H9 (cell line): ENCODE measurements at regions not wholly inside any gene's neighbourhood (a gene's known extent, or its start where the extent isn't known, plus 50 kb on each side); places are given as distances from the start of the nearest gene placed in this dataset.

Source experiments
- DNase-seq: peaks from one replicate; pipeline ENCODE4 v3.0.0-alpha.2; 2017
- H2AFZ ChIP-seq: one replicate; pipeline ENCODE4 v1.6.1; 2013; ENCODE audit warnings: mild to moderate bottlenecking, low read length, control low read depth, moderate library complexity
- H2AK5ac ChIP-seq: 2 replicates; pipeline ENCODE4 v1.6.1; 2013; ENCODE audit warnings: low read length, control low read depth, mixed read lengths; ENCODE audit not compliant: insufficient read length
- H2BK120ac ChIP-seq: one replicate; pipeline ENCODE4 v1.6.1; 2013; ENCODE audit warnings: low read depth, mild to moderate bottlenecking, low read length, control low read depth, inconsistent platforms; ENCODE audit not compliant: poor library complexity, severe bottlenecking
- H2BK12ac ChIP-seq: 2 replicates; pipeline ENCODE4 v1.6.1; 2013; ENCODE audit warnings: low read length, control low read depth, mixed read lengths, low read depth; ENCODE audit not compliant: insufficient read length
- H2BK15ac ChIP-seq: 2 replicates; pipeline ENCODE4 v1.6.1; 2013; ENCODE audit warnings: low read depth, low read length, control low read depth
- H2BK20ac ChIP-seq: one replicate; pipeline ENCODE4 v1.6.1; 2013; ENCODE audit warnings: low read depth, mild to moderate bottlenecking, low read length, control low read depth, inconsistent platforms; ENCODE audit not compliant: poor library complexity, severe bottlenecking
- H2BK5ac ChIP-seq: 2 replicates; pipeline ENCODE4 v1.6.1; 2013; ENCODE audit warnings: low read length, control low read depth, mixed read lengths; ENCODE audit not compliant: insufficient read length
- H3K14ac ChIP-seq: 2 replicates; pipeline ENCODE4 v1.6.1; 2013; ENCODE audit warnings: low read length, control low read depth; ENCODE audit not compliant: insufficient read depth
- H3K18ac ChIP-seq: 2 replicates; pipeline ENCODE4 v1.6.1; 2013; ENCODE audit warnings: low read depth, mild to moderate bottlenecking, mixed read lengths, low read length, control low read depth; ENCODE audit not compliant: insufficient read length
- H3K23ac ChIP-seq: 2 replicates; pipeline ENCODE4 v1.6.1; 2013; ENCODE audit warnings: low read length, control low read depth, mixed read lengths, low read depth; ENCODE audit not compliant: insufficient read length
- H3K23me2 ChIP-seq: 2 replicates; pipeline ENCODE4 v1.6.1; 2013; ENCODE audit warnings: low read depth, mild to moderate bottlenecking, mixed read lengths, low read length, control low read depth; ENCODE audit not compliant: insufficient read length, poor library complexity, severe bottlenecking
- H3K27ac ChIP-seq: 2 replicates; pipeline ENCODE4 v1.5.1; 2013; ENCODE audit warnings: low read length, control low read depth, mixed read lengths, low read depth; ENCODE audit not compliant: insufficient read length
- H3K27me3 ChIP-seq: 2 replicates; pipeline ENCODE4 v1.6.1; 2013; ENCODE audit warnings: low read length, control low read depth, inconsistent platforms; ENCODE audit not compliant: insufficient read depth
- H3K4ac ChIP-seq: 2 replicates; pipeline ENCODE4 v1.6.1; 2013; ENCODE audit warnings: low read depth, mild to moderate bottlenecking, control low read depth, inconsistent platforms, low read length, moderate library complexity
- H3K4me1 ChIP-seq: 2 replicates; pipeline ENCODE4 v1.6.1; 2013; ENCODE audit warnings: low read length, control low read depth, inconsistent platforms; ENCODE audit not compliant: insufficient read depth
- H3K4me2 ChIP-seq: 2 replicates; pipeline ENCODE4 v1.6.1; 2013; ENCODE audit warnings: low read length, control low read depth, mixed read lengths; ENCODE audit not compliant: insufficient read length, insufficient read depth
- H3K56ac ChIP-seq: 2 replicates; pipeline ENCODE4 v1.6.1; 2013; ENCODE audit warnings: low read depth, mild to moderate bottlenecking, mixed read lengths, low read length, control low read depth; ENCODE audit not compliant: insufficient read length
- H3K79me1 ChIP-seq: 2 replicates; pipeline ENCODE4 v1.6.1; 2013; ENCODE audit warnings: low read depth, mild to moderate bottlenecking, moderate library complexity, low read length, control low read depth, inconsistent platforms; ENCODE audit not compliant: insufficient read depth, poor library complexity, severe bottlenecking
- H3K79me2 ChIP-seq: 2 replicates; pipeline ENCODE4 v1.6.1; 2013; ENCODE audit warnings: low read length, control low read depth, inconsistent platforms; ENCODE audit not compliant: insufficient read depth
- H3K9ac ChIP-seq: 2 replicates; pipeline ENCODE4 v1.6.1; 2013; ENCODE audit warnings: low read length, control low read depth, mixed read lengths; ENCODE audit not compliant: insufficient read length; ENCODE audit errors: extremely low read depth
- H3K9me3 ChIP-seq: one replicate; pipeline ENCODE4 v1.6.1; 2013; ENCODE audit warnings: low read depth, low read length, inconsistent platforms; ENCODE audit not compliant: control insufficient read depth
- H3T11ph ChIP-seq: one replicate; pipeline ENCODE4 v1.6.1; 2013; ENCODE audit warnings: mild to moderate bottlenecking, low read length, control low read depth, inconsistent platforms
- H4K20me1 ChIP-seq: one replicate; pipeline ENCODE4 v1.6.1; 2013; ENCODE audit not compliant: control insufficient read depth, insufficient read length, insufficient read depth
- H4K5ac ChIP-seq: 2 replicates; pipeline ENCODE4 v1.6.1; 2013; ENCODE audit warnings: low read depth, mild to moderate bottlenecking, mixed read lengths, low read length, control low read depth; ENCODE audit not compliant: insufficient read length
- H4K8ac ChIP-seq: replicated peaks from 2 replicates; pipeline ENCODE4 v1.6.1; 2013; ENCODE audit warnings: low read length, control low read depth, mixed read lengths, low read depth; ENCODE audit not compliant: insufficient read length
- H4K91ac ChIP-seq: 2 replicates; pipeline ENCODE4 v1.6.1; 2013; ENCODE audit warnings: low read depth, mild to moderate bottlenecking, moderate library complexity, mixed read lengths, low read length, control low read depth; ENCODE audit not compliant: insufficient read length
- H3K27ac Mint-ChIP-seq, 3 experiments: 2 replicates in 2 of 3; 3 replicates in 1 of 3; pipeline ENCODE4 v1.8.0; 2020 to 2021; ENCODE audit warnings: mixed read lengths in 3 of 3, mild to moderate bottlenecking in 1 of 3, moderate library complexity in 1 of 3
- H3K27me3 Mint-ChIP-seq: 2 replicates; pipeline ENCODE4 v1.8.0; 2021; ENCODE audit warnings: low read depth, mild to moderate bottlenecking, moderate library complexity, mixed read lengths
- H3K36me3 Mint-ChIP-seq, 3 experiments: 2 replicates in 2 of 3; 3 replicates in 1 of 3; pipeline ENCODE4 v1.8.0; 2020 to 2021; ENCODE audit warnings: low read depth in 3 of 3, mixed read lengths in 3 of 3; ENCODE audit not compliant: insufficient read depth in 1 of 3
- H3K4me1 Mint-ChIP-seq, 2 experiments: 2 replicates each; pipeline ENCODE4 v1.8.0; 2020; ENCODE audit warnings: mixed read lengths in 2 of 2
- H3K4me3 Mint-ChIP-seq, 2 experiments: 2 replicates in 1 of 2; 3 replicates in 1 of 2; pipeline ENCODE4 v1.8.0; 2020 to 2021; ENCODE audit warnings: mild to moderate bottlenecking in 2 of 2, mixed read lengths in 2 of 2, moderate library complexity in 1 of 2
- H3K9me3 Mint-ChIP-seq, 2 experiments: 2 replicates in 1 of 2; 3 replicates in 1 of 2; pipeline ENCODE4 v1.8.0; 2020; ENCODE audit warnings: mild to moderate bottlenecking in 2 of 2, mixed read lengths in 2 of 2, moderate library complexity in 1 of 2
- WGBS: extraction: QIAGEN DNeasy Blood & Tissue Kit; methylation state at CpG from one replicate; pipeline ENCODE4 v1.1.7; 2013; ENCODE audit warnings: missing lambda C conversion rate, low lambda C conversion rate, mixed read lengths; ENCODE audit not compliant: insufficient read length; ENCODE audit errors: extremely low coverage; 5-methylcytosine and 5-hydroxymethylcytosine counted together
- TF ChIP-seq, protein P1 (sequence below): fragments of 200-600 bp; sonication (generic); conservative IDR thresholded peaks from 3 replicates; pipeline ENCODE4 v1.8.0; 2021; ENCODE audit warnings: antibody characterized with exemption, mild to moderate bottlenecking

DNA sequence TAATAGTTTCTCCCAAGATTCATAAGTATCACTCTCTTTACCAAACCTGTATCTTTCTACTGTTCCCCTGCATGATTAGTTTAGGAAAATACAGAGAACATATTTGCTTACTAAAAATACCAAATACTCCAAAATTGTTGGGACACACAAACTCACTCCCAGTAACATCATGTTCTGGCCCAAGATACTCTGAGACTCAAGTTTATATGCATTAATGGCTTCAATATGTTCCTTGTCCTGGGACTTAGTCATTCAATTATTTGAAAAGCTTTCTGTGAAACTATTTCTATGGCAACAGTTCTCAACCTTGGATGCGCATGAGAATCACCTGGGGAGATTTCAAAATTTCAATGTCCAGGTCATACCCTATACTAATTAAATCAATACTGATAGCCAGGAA, 138.9 kb upstream of the PTCHD1 start:
- Mint-ChIP-seq H3K27ac (no peak overlapping the region; a peak in 1 of 7 replicates), H3K27me3 (no peaks in the 10 kb centered on the region), H3K4me1 (peaks cover 3 to 4% of the 10 kb centered on the region in 2 experiments; a peak in 1 of 4 replicates), H3K36me3 (peaks cover 0 to 4% (median 0%) of the 10 kb centered on the region in 3 experiments; a peak in 2 of 7 replicates), H3K4me3 (no peak overlapping the region), H3K9me3 (peaks cover 9 to 27% of the 10 kb centered on the region in 2 experiments; a peak in 4 of 5 replicates)
- Histone ChIP-seq H3K4me1 (no peaks in the 10 kb centered on the region), H3K27me3 (no peaks in the 10 kb centered on the region), H3K79me1 (no peaks in the 10 kb centered on the region), H2AFZ (no peak overlapping the region), H2BK15ac (no peak overlapping the region), H4K8ac (no peak overlapping the region), H3K4me2 (no peak overlapping the region), H3K23me2 (no peaks in the 10 kb centered on the region), H3K79me2 (no peaks in the 10 kb centered on the region), H2BK20ac (no peak overlapping the region), H2BK5ac (no peak overlapping the region), H3K9me3 (no peaks in the 10 kb centered on the region), H2AK5ac (no peak overlapping the region), H3K14ac (no peak overlapping the region), H4K91ac (no peak overlapping the region), H4K20me1 (no peaks in the 10 kb centered on the region), H3K9ac (no peak overlapping the region), H3K56ac (no peak overlapping the region), H2BK120ac (no peak overlapping the region), H4K5ac (no peak overlapping the region), H3K27ac (no peak overlapping the region), H3K4ac (no peak overlapping the region), H2BK12ac (no peak overlapping the region), H3K23ac (no peak overlapping the region), H3K18ac (no peak overlapping the region), H3T11ph (no peak overlapping the region)
- no peak for DNase-seq
- TF ChIP-seq, protein P1, sequence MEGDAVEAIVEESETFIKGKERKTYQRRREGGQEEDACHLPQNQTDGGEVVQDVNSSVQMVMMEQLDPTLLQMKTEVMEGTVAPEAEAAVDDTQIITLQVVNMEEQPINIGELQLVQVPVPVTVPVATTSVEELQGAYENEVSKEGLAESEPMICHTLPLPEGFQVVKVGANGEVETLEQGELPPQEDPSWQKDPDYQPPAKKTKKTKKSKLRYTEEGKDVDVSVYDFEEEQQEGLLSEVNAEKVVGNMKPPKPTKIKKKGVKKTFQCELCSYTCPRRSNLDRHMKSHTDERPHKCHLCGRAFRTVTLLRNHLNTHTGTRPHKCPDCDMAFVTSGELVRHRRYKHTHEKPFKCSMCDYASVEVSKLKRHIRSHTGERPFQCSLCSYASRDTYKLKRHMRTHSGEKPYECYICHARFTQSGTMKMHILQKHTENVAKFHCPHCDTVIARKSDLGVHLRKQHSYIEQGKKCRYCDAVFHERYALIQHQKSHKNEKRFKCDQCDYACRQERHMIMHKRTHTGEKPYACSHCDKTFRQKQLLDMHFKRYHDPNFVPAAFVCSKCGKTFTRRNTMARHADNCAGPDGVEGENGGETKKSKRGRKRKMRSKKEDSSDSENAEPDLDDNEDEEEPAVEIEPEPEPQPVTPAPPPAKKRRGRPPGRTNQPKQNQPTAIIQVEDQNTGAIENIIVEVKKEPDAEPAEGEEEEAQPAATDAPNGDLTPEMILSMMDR, result no peak
- no CpG with 5 or more reads among the region's 1 CpG for WGBS
